ENCODE measurements at regions not wholly inside any gene's neighbourhood (a gene's known extent, or its start where the extent isn't known, plus 50 kb on each side); places are given as distances from the start of the nearest gene placed in this dataset.

DNA sequence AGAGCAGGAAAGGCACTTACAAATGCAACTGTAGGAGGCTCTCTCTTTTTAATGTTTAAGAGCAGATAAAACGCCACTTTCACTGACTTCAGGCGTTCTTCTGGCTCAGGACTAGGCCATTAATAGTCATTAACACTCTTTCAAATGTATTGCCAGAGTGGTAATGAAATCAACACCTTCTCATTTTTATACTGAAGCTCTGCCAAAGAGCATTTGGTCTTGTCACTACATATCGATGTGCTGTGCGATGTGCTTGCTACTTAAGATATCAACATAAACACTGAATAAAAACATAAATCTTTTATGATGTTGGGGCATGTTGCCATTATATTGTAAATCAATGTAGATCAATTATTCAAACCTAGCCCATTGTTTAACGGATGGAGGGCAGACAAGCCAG is 634.7 kb downstream of the ARL4A start:
- CTCF ChIA-PET = interaction anchor here (0.6 kb wide), 1 partner anchor 578 kb away, joined by 3 read pairs; no protein-coding TSS in a partner anchor
- no peaks in the 10 kb centered on the region for H3K27me3 ChIP-seq (ENCODE audit: insufficient read depth, low read depth)
- no peaks in the 10 kb centered on the region for H4K20me1 ChIP-seq (ENCODE audit: insufficient read depth)
- no TSS peak for BruUV-seq (replicated peaks)
- no peaks in the 10 kb centered on the region; the same call in 1 of the 2 replicates for H3K9me2 ChIP-seq (ENCODE audit: insufficient read depth)
- POLR2A ChIA-PET (ENCODE audit: unreplicated experiment) = no interaction called here
- DNase-seq = no peak
- H3K27ac ChIP-seq = no peak overlapping the region
- H3F3A ChIP-seq (ENCODE audit: insufficient read depth, low read depth) = no peaks in the 10 kb centered on the region
- H3K4me1 ChIP-seq (replicated peaks; ENCODE audit: insufficient read depth) = no peaks in the 10 kb centered on the region
- no peak overlapping the region for H2AFZ ChIP-seq
- TF ChIP-seq, protein P1, sequence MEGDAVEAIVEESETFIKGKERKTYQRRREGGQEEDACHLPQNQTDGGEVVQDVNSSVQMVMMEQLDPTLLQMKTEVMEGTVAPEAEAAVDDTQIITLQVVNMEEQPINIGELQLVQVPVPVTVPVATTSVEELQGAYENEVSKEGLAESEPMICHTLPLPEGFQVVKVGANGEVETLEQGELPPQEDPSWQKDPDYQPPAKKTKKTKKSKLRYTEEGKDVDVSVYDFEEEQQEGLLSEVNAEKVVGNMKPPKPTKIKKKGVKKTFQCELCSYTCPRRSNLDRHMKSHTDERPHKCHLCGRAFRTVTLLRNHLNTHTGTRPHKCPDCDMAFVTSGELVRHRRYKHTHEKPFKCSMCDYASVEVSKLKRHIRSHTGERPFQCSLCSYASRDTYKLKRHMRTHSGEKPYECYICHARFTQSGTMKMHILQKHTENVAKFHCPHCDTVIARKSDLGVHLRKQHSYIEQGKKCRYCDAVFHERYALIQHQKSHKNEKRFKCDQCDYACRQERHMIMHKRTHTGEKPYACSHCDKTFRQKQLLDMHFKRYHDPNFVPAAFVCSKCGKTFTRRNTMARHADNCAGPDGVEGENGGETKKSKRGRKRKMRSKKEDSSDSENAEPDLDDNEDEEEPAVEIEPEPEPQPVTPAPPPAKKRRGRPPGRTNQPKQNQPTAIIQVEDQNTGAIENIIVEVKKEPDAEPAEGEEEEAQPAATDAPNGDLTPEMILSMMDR (conservative IDR thresholded peaks at IDR 0.05) = no peak
- no peaks in the 10 kb centered on the region for H3K79me2 ChIP-seq (ENCODE audit: low read depth)
- H3K36me3 ChIP-seq (ENCODE audit: low read depth) = no peaks in the 10 kb centered on the region
- no peak overlapping the region for H3K4me2 ChIP-seq
- H3K9me3 ChIP-seq (ENCODE audit: insufficient read depth, low read depth) = no peaks in the 10 kb centered on the region
- H3K4me3 ChIP-seq = no peak overlapping the region
- intact Hi-C loops (cut with micrococcal nuclease; ENCODE audit: unreplicated experiment) = no loop called here

DNA sequence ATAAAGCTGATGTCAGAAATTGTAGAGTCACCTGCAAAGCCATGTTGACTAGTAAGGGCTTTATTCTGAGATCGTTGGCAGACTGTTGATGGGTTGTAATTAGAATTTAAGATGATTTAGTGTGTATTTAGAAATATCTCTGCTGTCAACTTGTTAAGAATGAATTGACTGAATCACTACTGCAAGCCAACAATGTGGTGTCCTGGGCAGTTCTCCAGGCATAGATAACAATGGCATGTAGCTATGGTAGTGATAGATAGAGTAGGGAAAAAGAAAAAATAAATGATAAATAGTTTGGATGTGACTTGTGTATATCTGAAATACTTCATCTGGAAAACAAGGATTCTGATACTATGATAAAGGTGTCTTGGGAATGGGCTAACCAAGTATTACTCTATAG is 640.2 kb downstream of the ARL4A start:
- H3K79me2 ChIP-seq (ENCODE audit: low read depth) = no peaks in the 10 kb centered on the region
- no peak overlapping the region for H3K4me2 ChIP-seq
- peaks cover 4% of the 10 kb centered on the region; the same call in 1 of the 2 replicates for H3K9me2 ChIP-seq (ENCODE audit: insufficient read depth)
- no peak overlapping the region for H3K27ac ChIP-seq
- DNase-seq = no peak
- no TSS peak for BruUV-seq (replicated peaks)
- CTCF ChIA-PET = no interaction called here
- H2AFZ ChIP-seq = no peak overlapping the region
- H3K4me1 ChIP-seq (replicated peaks; ENCODE audit: insufficient read depth) = no peaks in the 10 kb centered on the region
- TF ChIP-seq EZH2 (IDR thresholded peaks at IDR 0.05; ENCODE audit: low read depth) = no peak
- TF ChIP-seq, protein P1 (conservative IDR thresholded peaks at IDR 0.05) = no peak
- intact Hi-C loops (cut with micrococcal nuclease; ENCODE audit: unreplicated experiment) = no loop called here
- no peaks in the 10 kb centered on the region for H3F3A ChIP-seq (ENCODE audit: insufficient read depth, low read depth)
- H3K27me3 ChIP-seq (ENCODE audit: insufficient read depth, low read depth) = no peaks in the 10 kb centered on the region
- POLR2A ChIA-PET (ENCODE audit: unreplicated experiment) = interaction anchor here (0.7 kb wide), 1 partner anchor 1174 kb away, joined by 7 read pairs; no protein-coding TSS in a partner anchor
- H3K36me3 ChIP-seq (ENCODE audit: low read depth) = no peaks in the 10 kb centered on the region
- no peaks in the 10 kb centered on the region for H4K20me1 ChIP-seq (ENCODE audit: insufficient read depth)
- H3K9me3 ChIP-seq (ENCODE audit: insufficient read depth, low read depth) = no peaks in the 10 kb centered on the region
- no peak overlapping the region for H3K4me3 ChIP-seq

DNA sequence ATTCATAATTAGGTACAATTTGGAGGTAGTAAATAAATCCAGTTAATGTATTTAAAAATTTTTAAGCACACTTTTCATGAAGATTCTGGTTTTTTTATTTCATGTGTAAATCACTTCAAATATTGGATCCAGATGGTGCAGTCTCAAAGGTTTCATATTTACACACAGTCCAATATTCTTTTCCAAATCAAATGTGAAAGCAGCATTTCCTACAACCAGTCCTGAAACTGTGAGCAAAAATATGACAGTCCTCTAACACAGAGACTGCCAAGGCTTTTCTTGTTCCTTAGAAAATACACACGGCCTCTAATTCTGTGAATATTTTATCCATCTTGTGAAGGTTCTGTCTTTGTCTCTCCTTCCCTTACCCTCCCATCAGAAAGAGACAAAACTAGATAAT is 645.9 kb downstream of the ARL4A start:
- intact Hi-C loops (cut with micrococcal nuclease; ENCODE audit: unreplicated experiment) = no loop called here
- CTCF ChIA-PET = no interaction called here
- H3K79me2 ChIP-seq (ENCODE audit: low read depth) = no peaks in the 10 kb centered on the region
- no peaks in the 10 kb centered on the region for H3K27me3 ChIP-seq (ENCODE audit: insufficient read depth, low read depth)
- DNase-seq = no peak
- H3K4me3 ChIP-seq = no peak overlapping the region
- no TSS peak for BruUV-seq (replicated peaks)
- POLR2A ChIA-PET (ENCODE audit: unreplicated experiment) = no interaction called here
- H3K36me3 ChIP-seq (ENCODE audit: low read depth) = no peaks in the 10 kb centered on the region
- H3K4me1 ChIP-seq (replicated peaks; ENCODE audit: insufficient read depth) = no peaks in the 10 kb centered on the region
- TF ChIP-seq EZH2 (IDR thresholded peaks at IDR 0.05; ENCODE audit: low read depth) = no peak
- TF ChIP-seq, protein P1 (conservative IDR thresholded peaks at IDR 0.05) = no peak
- H4K20me1 ChIP-seq (ENCODE audit: insufficient read depth) = no peaks in the 10 kb centered on the region
- peaks cover 4% of the 10 kb centered on the region; the same call in 1 of the 2 replicates for H3K9me2 ChIP-seq (ENCODE audit: insufficient read depth)
- no peak overlapping the region for H2AFZ ChIP-seq
- H3K9me3 ChIP-seq (ENCODE audit: insufficient read depth, low read depth) = no peaks in the 10 kb centered on the region
- H3F3A ChIP-seq (ENCODE audit: insufficient read depth, low read depth) = no peaks in the 10 kb centered on the region
- H3K4me2 ChIP-seq = no peak overlapping the region
- H3K27ac ChIP-seq = no peak overlapping the region

Measured in PC-9 (cell line).